Heart right ventricle (tissue), 16 donors: ENCODE measurements at regions not wholly inside any gene's neighbourhood (a gene's known extent, or its start where the extent isn't known, plus 50 kb on each side); places are given as distances from the start of the nearest gene placed in this dataset.

Experiments used
- ATAC-seq, 8 donors: fragments of 200-7000 bp; cut with Tn5 transposase; one replicate each; pipeline ENCODE4 v1.9.1; 2020; ENCODE audit warnings: mild to moderate bottlenecking in 8 of 8, moderate library complexity in 8 of 8, moderate number of reproducible peaks in 1 of 8
- DNase-seq, 2 donors: peaks; one replicate each; pipeline ENCODE4 v3.0.0-alpha.2; 2020
- H3K27ac ChIP-seq, 10 donors: fragments of 200-600 bp; sonication (generic) in 2 of 10; one replicate each; pipeline versions ENCODE4 v1.5.0 to v1.8.0; 2020 to 2022; ENCODE audit warnings: mild to moderate bottlenecking in 3 of 10
- H3K27me3 ChIP-seq, 7 donors: fragments of 200-600 bp; one replicate each; pipeline ENCODE4 v1.8.0; 2021 to 2022; ENCODE audit warnings: mild to moderate bottlenecking in 2 of 7
- H3K36me3 ChIP-seq, 9 donors: fragments of 200-600 bp; sonication (generic) in 1 of 9; one replicate each; pipeline versions ENCODE4 v1.5.0 to v1.8.0; 2020 to 2022; ENCODE audit warnings: mild to moderate bottlenecking in 2 of 9
- H3K4me1 ChIP-seq, 9 donors: fragments of 200-600 bp; sonication (generic) in 1 of 9; one replicate each; pipeline versions ENCODE4 v1.5.0 to v1.8.0; 2020 to 2022; ENCODE audit warnings: mild to moderate bottlenecking in 4 of 9
- H3K4me3 ChIP-seq, 10 donors: fragments of 200-600 bp; sonication (generic) in 2 of 10; one replicate each; pipeline versions ENCODE4 v1.5.0 to v1.8.0; 2020 to 2022; ENCODE audit warnings: mild to moderate bottlenecking in 7 of 10, moderate library complexity in 2 of 10
- H3K9me3 ChIP-seq, 11 donors: fragments of 200-600 bp in 10 of 11; sonication (generic) in 2 of 11; one replicate each; pipeline versions ENCODE4 v1.5.0 to v1.8.0; 2013 to 2022; ENCODE audit warnings: mild to moderate bottlenecking in 2 of 11, control low read depth in 1 of 11, moderate library complexity in 1 of 11
- WGBS, 2 donors: extraction: QIAGEN DNeasy Blood & Tissue Kit; methylation state at CpG; one replicate each; pipeline ENCODE4 v1.1.7; 2013; ENCODE audit warnings: inconsistent platforms in 1 of 2; 5-methylcytosine and 5-hydroxymethylcytosine counted together
- intact Hi-C, 10 donors: fragments of 100-400 bp; cut with DNase I; formaldehyde crosslinking; loops; one replicate each; pipeline versions ENCODE4 v1.11.1 to v1.14.2; 2022
- TF ChIP-seq, protein P1 (sequence below), 9 donors: fragments of 200-600 bp; sonication (generic) in 2 of 9; IDR thresholded peaks; one replicate each; pipeline versions ENCODE4 v1.5.0 to v1.8.0; 2021 to 2022; ENCODE audit warnings: antibody characterized with exemption in 9 of 9, mild to moderate bottlenecking in 5 of 9, moderate library complexity in 1 of 9
- donor health status: Arrhythmogenic right ventricular cardiomyopathy.
- donor health status: ischemic (EF 13 %, LVEDD 7.1; RV severe dilation, severe dysfunction).
- donor health status: healthy with polysubstance abuse.
- donor health status: DM: no; HTN: yes; CAD: no.
- donor health status: DM: no; HTN: no; CAD: no.
- donor health status: ischemic (EF 25% LVEDD 6.9; RV normal size, moderate dysfunction).
- donor health status: ischemic (EF 25% LVEDD 5.7; RV mildly dilated, moderate dysfunction).
- donor health status: healthy.
- donor health status: DM: yes; HTN: yes; CAD: no.
- donor health status: Ischemic cardiomyopathy.
- donor health status: ischemic (EF 35%, LVEDD 5.7; RV mildly dilated, moderate dysfunction).
- donor health status: nonischemic (EF 11% LVEDD 7.7; RV severe dilation, severe dysfunction).
- donor health status: DM: yes; HTN: yes; CAD: no.
- donor health status: PGD.
- donor health status: ischemic (EF 29% LVEDD 5.4; RV normal size, mild dysfunction).
- donor health status: nonischemic (EF 23%, LVEDD 6.1; RV moderate dilation, normal function).

DNA sequence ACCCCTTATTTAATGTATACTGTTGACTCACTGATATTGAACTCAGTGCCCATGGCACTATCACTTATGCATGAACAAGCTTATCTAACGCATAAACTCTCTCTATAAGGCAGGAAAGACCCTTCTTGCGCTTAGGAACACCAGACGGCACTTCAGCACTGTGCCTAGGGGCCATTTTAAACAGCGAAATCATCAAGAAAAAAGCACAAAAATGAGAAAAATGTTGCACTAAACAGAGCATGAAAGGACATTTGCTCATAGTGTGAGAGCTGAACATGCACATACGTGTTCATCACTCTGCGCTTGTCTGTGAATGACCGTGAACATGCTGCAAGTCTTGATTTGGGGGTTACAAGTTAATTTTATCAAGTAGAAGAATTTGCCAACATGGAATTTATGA, 109.6 kb downstream of the WDR11 start:
- H3K4me3 ChIP-seq = no peak overlapping the region
- TF ChIP-seq, protein P1, sequence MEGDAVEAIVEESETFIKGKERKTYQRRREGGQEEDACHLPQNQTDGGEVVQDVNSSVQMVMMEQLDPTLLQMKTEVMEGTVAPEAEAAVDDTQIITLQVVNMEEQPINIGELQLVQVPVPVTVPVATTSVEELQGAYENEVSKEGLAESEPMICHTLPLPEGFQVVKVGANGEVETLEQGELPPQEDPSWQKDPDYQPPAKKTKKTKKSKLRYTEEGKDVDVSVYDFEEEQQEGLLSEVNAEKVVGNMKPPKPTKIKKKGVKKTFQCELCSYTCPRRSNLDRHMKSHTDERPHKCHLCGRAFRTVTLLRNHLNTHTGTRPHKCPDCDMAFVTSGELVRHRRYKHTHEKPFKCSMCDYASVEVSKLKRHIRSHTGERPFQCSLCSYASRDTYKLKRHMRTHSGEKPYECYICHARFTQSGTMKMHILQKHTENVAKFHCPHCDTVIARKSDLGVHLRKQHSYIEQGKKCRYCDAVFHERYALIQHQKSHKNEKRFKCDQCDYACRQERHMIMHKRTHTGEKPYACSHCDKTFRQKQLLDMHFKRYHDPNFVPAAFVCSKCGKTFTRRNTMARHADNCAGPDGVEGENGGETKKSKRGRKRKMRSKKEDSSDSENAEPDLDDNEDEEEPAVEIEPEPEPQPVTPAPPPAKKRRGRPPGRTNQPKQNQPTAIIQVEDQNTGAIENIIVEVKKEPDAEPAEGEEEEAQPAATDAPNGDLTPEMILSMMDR (IDR thresholded peaks at IDR 0.05) = no peak
- 93 to 95% methylated on average over 7 of the region's 7 CpGs for WGBS, 2 donors

DNA sequence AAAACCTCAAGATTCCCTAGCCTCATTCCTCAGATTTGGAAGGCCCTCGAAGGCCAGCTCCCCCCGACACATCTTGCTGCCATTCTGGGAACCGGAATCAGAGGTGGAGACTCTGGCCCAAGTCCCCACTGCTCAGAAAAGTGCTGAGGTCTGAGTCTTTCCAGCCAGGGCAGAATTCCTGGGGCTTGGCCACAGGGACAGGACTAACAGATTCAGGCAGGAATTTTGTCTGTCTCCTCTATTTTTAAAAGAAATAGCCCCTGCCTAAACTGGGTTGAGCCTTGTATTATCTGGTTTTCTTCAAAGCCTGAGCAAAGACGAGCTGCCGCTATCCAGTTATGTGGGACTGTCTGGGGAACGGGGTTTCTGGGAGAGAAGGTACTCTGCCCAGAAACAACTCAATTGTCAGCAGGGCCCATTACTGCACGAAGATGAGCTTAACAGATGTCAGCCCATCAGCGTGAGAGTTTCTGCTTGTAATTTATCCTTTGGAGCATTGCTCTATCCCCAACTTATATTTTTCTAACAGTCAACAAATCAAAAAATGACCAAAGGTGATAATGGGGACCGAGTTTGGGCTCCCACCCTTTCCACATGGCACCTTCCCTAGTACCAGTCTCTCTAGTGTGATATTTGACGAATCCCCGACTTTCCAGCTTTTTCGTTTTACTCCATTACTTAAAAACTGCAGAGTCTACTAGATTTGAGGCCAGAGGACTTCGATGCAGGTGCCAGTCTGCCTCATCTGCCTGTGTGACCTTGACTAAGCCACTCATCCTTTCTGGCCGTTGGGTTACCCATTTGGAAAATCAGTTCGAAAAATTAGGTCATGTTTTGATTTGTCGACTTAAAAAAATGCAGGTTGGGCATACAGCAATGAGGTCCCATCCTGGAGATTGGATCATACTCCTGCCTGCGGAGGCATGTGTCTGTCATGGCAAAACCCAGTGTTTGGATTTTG, 110.9 kb downstream of the WDR11 start:
- H3K27ac ChIP-seq = no peak overlapping the region
- ATAC-seq = no peak

More for the DNA sequence above, 109.6 kb downstream of the WDR11 start:
- Histone ChIP-seq H3K27ac (no peak overlapping the region), H3K27me3 (peaks cover 0 to 55% (median 15%) of the 10 kb centered on the region in 7 donors), H3K9me3 (no peaks in the 10 kb centered on the region), H3K4me1 (peaks cover 0 to 4% (median 0%) of the 10 kb centered on the region in 9 donors), H3K36me3 (no peaks in the 10 kb centered on the region)
- intact Hi-C loops = no loop called here
- DNase-seq (no peak), ATAC-seq (no peak)

DNA sequence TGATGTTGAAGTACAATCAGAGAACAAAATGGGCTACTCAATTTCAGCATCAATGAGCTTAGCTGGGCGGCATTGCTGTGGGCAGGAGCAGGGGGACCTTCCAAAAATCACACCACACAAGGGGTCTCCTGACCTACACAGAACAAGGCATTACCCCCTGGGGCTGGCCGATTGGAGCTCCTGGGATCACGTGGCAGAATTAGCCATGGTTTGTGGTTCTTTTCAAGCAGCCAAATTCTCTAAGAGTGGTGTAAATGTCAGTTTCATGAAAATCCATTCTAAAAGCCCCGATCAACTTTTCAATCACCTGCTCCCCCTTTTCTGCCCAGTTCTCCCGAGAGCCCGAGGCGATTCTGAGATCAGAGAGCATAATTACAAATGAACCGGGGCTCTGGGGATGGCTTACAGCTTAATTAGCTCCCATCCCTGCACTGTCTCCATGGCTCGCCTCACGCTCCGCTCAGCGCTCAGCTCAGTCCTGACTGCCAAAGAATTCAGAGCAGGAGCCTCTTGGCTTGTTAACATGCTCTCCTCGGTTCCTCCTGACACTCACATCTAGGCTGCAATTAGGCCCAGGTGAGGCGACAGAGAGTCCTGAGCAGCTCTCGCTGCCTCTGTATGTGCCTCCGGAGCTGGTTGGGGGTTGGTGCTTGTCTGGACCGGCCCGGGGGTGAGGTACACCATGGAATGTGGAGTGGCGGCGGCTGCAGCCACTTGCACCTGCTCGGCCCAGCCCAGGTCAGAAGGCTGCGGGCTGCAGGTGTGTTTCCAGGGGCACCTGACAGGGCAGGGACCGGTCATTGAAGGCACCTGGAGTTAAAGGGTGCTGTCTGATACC, 111.8 kb downstream of the WDR11 start:
- intact Hi-C loops = no loop called here
- H3K4me1 ChIP-seq = peaks cover 0 to 4% (median 0%) of the 10 kb centered on the region in 9 donors
- H3K9me3 ChIP-seq = peaks cover 0 to 1% (median 0%) of the 10 kb centered on the region in 11 donors
- DNase-seq (no peak), ATAC-seq (peak in 1 of 8 donors; percentile 39)
- peaks cover 0 to 63% (median 7%) of the 10 kb centered on the region in 7 donors for H3K27me3 ChIP-seq
- no peak overlapping the region for H3K27ac ChIP-seq
- TF ChIP-seq, protein P1 (IDR thresholded peaks at IDR 0.05) = no peak
- 51 to 53% methylated on average over 23 of the region's 23 CpGs for WGBS, 2 donors
- H3K36me3 ChIP-seq = no peaks in the 10 kb centered on the region
- H3K4me3 ChIP-seq = no peak overlapping the region

More for the DNA sequence above, 110.9 kb downstream of the WDR11 start:
- Histone ChIP-seq H3K9me3 (no peaks in the 10 kb centered on the region), H3K4me3 (no peak overlapping the region), H3K36me3 (no peaks in the 10 kb centered on the region), H3K4me1 (peaks cover 0 to 4% (median 0%) of the 10 kb centered on the region in 9 donors), H3K27me3 (peaks cover 0 to 55% (median 12%) of the 10 kb centered on the region in 7 donors)
- DNase-seq = no peak
- TF ChIP-seq, protein P1 (IDR thresholded peaks at IDR 0.05) = no peak
- intact Hi-C loops = no loop called here
- WGBS, 2 donors = 68 to 71% methylated on average over 17 of the region's 17 CpGs

DNA sequence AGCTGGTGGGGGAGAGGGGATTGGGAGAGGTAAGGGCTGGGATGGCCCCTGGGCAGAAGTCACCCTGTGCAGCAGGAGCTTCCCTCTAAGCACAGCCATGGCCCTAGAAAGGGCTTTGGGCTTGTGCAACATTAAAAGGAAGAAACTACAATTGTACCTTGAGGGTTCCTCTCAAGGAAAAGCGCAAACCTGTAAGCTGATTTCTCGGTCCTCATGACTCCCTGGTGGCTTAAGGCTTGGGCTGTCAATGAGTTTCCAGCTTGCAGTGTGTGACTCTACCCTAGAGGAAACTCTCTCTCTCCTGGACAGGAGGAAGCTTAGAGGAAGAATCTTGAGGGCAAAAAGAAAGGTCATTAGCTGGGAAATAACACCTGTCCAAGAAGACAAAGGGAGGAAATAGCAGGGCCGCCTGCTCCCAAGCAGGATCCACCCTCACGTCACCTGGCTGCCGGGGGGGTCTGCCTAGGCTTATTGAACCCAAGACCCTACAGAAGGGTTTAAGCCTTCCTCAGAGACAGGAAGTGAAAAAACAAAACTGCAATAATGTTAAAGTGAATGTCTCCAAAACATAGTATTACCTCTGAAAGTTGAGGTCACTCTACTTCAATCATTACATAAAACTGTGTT, 112.5 kb downstream of the WDR11 start:
- WGBS, 2 donors = 59 to 66% methylated on average over 5 of the region's 5 CpGs

More for the DNA sequence above, 112.5 kb downstream of the WDR11 start:
- peaks cover 0 to 4% (median 0%) of the 10 kb centered on the region in 9 donors for H3K4me1 ChIP-seq
- H3K27me3 ChIP-seq = peaks cover 0 to 67% (median 7%) of the 10 kb centered on the region in 7 donors
- H3K4me3 ChIP-seq = no peak overlapping the region
- ATAC-seq = no peak
- H3K9me3 ChIP-seq = peaks cover 0 to 4% (median 0%) of the 10 kb centered on the region in 11 donors
- TF ChIP-seq, protein P1 (IDR thresholded peaks at IDR 0.05) = no peak
- no peaks in the 10 kb centered on the region for H3K36me3 ChIP-seq
- DNase-seq = no peak
- intact Hi-C loops = no loop called here
- no peak overlapping the region for H3K27ac ChIP-seq
